ENCODE measurements at regions not wholly inside any gene's neighbourhood (a gene's known extent, or its start where the extent isn't known, plus 50 kb on each side); places are given as distances from the start of the nearest gene placed in this dataset.

GRCh38 chr12:125211464-125211863 lies 146.2 kb downstream of the AACS start:
- TF ChIP-seq ZFX (IDR thresholded peaks at IDR 0.05; ENCODE audit: borderline replicate concordance) (no peak), CTCF (IDR thresholded peaks at IDR 0.05) (no peak)
- no peak overlapping the region for H3K27ac ChIP-seq

GRCh38 chr12:125214289-125214688 lies 149.1 kb downstream of the AACS start:
- TF ChIP-seq ZFX (IDR thresholded peaks at IDR 0.05; ENCODE audit: borderline replicate concordance) (no peak), CTCF (IDR thresholded peaks at IDR 0.05) (no peak)
- no peak overlapping the region for H3K27ac ChIP-seq

GRCh38 chr12:125216756-125217155 lies 151.5 kb downstream of the AACS start:
- no peak overlapping the region for H3K27ac ChIP-seq
- no peak for TF ChIP-seq ZFX (IDR thresholded peaks at IDR 0.05; ENCODE audit: borderline replicate concordance)
- TF ChIP-seq CTCF (IDR thresholded peaks at IDR 0.05), result no peak

- no peak for TF ChIP-seq CTCF (IDR thresholded peaks at IDR 0.05)
- TF ChIP-seq ZFX (IDR thresholded peaks at IDR 0.05; ENCODE audit: borderline replicate concordance), result no peak
- H3K27ac ChIP-seq, result no peak overlapping the region
Observed at GRCh38 chr12:125217308-125217707, 152.1 kb downstream of the AACS start.

- TF ChIP-seq ZFX (IDR thresholded peaks at IDR 0.05; ENCODE audit: borderline replicate concordance) (no peak), CTCF (IDR thresholded peaks at IDR 0.05) (no peak)
- H3K27ac ChIP-seq, result no peak overlapping the region
Observed at GRCh38 chr12:125218952-125219351, 153.7 kb downstream of the AACS start.

GRCh38 chr12:125220404-125221273 lies 155.4 kb downstream of the AACS start:
- H3K27ac ChIP-seq, result no peak overlapping the region
- TF ChIP-seq CTCF (IDR thresholded peaks at IDR 0.05) (no peak), ZFX (IDR thresholded peaks at IDR 0.05; ENCODE audit: borderline replicate concordance) (no peak)

- TF ChIP-seq ZFX (IDR thresholded peaks at IDR 0.05; ENCODE audit: borderline replicate concordance), result no peak
- no peak for TF ChIP-seq CTCF (IDR thresholded peaks at IDR 0.05)
- H3K27ac ChIP-seq, result no peak overlapping the region
Observed at GRCh38 chr12:125221602-125222001, 156.4 kb downstream of the AACS start.
